Superior temporal gyrus (tissue), 1 donor: ENCODE measurements at regions not wholly inside any gene's neighbourhood (a gene's known extent, or its start where the extent isn't known, plus 50 kb on each side); places are given as distances from the start of the nearest gene placed in this dataset.

Source experiments
- DNase-seq: peaks from one replicate; pipeline ENCODE4 v3.0.0-alpha.2; 2016; ENCODE audit errors: extremely low spot score

DNA sequence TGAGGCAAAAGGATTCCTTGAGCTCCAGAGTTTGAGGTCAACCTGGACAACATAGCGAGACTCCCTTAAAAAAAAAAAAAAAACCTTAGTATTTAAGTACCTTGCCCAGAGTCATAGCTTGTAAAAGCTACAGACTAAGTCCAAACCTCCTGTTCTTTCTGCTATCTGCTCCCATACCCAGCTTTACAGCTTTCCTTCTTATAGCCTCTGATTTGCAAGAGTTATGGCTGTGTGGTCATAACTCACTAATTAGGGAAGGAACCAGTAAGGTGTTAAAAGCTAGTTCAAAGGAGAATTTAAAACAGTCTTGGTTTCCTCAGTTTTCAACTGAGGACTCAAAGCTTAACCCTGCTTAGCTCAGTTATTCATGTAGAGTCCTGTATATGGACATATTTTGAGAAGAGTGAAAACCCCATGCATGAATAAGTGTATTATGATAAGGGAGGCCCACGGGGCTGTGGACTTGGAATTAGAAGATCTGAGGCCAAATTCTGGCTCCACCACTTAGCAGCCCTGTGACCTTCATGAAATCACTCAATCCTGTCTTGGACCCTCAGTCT, 135.5 kb upstream of the SMAD3 start:
- DNase-seq: no peak

DNA sequence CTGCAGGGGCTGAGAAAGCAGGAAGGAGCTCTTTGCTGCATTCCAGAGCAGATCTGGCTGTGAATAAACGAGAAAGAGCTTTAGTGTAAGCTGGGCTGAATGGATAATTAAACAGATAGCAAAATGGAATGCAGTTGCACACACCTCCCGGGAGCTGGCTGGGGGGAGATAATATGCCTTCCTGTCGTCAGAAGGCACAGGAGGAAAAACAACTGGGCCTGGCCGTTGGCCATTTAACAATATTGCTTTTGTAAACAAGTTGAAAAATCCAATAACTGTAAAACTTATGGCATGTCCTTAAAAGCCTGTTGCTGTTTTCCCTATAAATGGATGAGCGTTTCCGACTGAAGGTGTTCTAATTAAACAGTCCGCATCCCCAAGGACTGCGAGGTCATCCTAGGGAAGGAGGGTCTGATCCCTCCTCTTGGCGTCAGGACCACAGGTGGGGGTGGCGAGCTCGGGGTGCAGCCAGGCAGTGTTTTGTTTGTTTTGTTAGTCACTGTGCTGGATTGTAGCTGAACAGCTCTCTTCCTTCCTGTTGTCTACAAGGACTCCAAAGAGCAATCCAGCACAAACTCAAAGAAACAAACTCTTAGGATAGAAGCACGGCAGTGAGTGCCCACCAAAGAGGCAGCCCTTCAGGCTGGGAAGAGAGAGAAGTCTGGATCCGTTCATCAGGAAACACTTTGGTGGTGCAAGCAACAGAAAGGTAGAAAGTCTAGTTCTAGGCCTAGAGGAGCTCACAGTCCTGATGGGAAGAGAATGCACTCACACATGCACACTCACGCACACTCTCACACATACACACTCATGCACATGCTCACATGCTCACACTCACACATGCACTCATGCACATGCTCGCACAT, 133.4 kb upstream of the SMAD3 start:
- DNase-seq: no peak

DNA sequence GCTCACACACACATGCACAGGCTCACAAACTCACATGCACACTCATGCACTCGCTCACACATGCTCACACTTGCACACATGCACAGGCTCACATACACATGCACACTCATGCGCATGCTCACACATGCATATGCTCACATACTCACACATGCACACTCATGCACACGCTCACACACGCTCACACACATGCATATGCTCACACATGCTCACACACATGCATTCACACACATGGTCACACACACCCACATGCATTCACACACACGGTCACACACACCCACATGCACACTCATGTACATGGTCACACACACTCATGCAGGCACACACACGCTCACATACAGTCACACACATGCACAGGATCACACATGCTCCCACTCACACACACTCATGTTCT, 132.8 kb upstream of the SMAD3 start:
- no peak for DNase-seq

GRCh38 chr15:66933932-66934867, 131.2 kb upstream of the SMAD3 start:
- DNase-seq: no peak

- no peak for DNase-seq
These were observed 130.4 kb upstream of the SMAD3 start for GRCh38 chr15:66934868-66935520.

DNA sequence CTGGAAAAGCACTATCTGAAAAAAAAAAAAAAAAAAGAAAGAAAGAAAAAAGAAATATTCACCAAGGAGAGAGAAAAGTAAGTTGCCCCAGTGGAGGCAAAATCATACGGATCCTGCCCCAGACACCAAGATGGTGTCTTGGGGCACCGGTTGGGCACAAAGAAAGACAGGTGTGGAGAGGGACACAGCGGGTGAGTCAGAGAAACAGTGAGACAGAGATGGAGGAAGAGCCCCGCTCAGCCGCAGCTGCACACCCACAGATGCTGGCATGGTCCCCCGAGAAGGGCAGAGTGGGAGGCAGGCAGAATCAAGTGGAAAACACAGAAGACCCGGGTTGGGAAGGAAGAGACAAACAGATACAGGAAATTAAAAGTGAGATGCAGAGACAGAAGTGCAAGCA, 129.7 kb upstream of the SMAD3 start:
- no peak for DNase-seq

GRCh38 chr15:66936109-66936860, 129.1 kb upstream of the SMAD3 start:
- DNase-seq: no peak

GRCh38 chr15:66936861-66937582, 128.4 kb upstream of the SMAD3 start:
- no peak for DNase-seq

DNA sequence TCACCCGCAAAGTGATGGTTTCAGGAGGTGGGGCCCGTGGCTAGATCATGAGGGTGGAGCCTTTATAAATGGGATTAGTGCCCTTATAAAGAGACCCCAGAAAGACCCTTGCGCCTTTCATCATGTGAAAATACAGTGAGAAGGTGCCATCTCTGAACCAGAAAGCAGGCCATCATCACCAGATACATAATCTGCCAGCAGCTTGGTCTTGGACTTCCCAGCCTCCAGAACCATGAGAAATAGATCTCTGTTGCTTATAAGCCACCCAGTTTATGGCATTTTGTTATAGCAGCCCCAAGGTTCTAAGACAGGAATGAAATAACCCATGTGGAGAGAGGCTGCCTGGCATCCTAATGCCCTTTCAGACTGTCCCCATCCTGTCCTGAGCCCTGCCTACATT, 127.8 kb upstream of the SMAD3 start:
- DNase-seq: no peak

- DNase-seq: no peak
These were observed 127.1 kb upstream of the SMAD3 start for GRCh38 chr15:66938114-66938830.

- DNase-seq: no peak
These were observed 126.4 kb upstream of the SMAD3 start for GRCh38 chr15:66939016-66939415.

DNA sequence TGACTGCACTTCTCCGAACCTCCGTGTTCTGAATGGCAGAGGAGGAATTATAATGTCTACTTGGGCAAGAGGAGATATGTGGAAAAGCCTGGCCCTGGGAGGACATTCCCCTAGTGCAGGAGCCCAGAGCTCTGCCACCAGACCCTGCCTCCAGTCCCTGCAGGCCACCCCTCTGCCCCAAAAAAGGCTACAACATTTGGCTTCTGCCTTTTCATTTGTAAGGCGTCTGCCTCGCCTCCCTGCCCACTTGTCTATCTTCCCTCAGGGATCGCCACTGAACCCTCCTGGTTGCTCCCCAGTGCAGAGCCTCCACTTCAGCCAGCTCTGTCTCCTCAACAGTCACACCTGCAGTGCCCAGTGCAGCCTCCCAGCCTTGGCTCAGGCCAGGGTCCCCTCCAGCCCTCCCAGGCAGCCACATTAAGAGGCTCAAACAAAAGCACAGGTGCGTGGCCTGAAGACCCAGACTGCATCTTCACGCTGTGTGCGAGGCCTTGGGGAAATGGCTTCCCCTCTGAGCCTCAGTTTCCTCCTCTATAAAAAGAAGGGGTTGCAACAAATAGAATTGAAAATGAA, 125.9 kb upstream of the SMAD3 start:
- no peak for DNase-seq

DNA sequence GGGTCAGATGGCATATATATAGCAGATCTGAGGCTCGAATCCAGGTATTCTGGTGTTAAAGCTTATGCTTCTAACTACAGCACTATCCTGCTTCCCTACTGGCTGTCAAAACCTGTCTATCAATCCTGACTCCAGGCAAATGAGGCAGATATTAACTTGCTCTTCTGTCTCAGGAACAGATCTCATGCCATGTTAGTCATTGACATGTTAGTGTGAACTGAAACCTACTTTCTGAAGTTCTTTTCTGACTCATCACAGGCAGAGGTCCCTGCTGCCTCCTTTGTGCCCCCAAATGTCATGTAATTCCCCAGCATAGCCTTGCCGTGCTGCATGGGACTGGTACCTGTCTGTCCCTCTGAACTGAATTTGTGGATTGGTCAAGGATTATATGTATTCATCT, 125.0 kb upstream of the SMAD3 start:
- no peak for DNase-seq

- no peak for DNase-seq
These were observed 124.2 kb upstream of the SMAD3 start for GRCh38 chr15:66941108-66941711.

- DNase-seq: no peak
These were observed 123.6 kb upstream of the SMAD3 start for GRCh38 chr15:66941791-66942190.

- DNase-seq: no peak
These were observed 122.6 kb upstream of the SMAD3 start for GRCh38 chr15:66942649-66943390.

DNA sequence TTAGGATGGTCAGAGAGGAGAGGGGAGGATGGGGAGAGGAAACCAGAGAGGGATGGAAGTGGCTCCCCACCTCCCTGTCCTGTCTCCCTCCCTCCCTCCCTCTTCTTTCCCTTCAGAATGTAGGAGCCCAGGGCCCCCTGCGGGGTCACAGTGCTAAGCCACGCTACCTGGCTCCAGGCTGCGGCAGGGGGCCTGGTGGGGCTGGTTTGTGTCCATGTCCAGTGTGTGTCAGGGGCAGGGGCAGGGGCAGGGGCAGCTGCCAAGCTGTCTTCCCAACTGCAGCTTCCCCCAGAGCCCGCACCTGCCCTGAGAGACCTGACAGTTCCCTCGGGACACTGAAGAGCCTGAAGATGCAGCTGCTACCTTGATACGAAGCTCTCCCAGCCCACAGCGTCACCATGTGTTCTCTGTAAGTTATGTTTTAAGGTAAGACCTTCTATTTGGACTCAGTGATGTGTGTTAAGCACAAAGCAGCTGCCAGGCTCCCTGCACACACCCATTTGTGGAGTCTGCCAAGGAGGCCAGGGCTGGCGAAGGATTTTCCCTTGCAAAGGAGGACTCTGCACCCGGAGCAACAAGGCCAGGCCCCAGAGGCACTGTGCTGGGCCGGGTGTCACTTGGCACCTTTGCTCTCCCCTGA, 121.8 kb upstream of the SMAD3 start:
- DNase-seq: no peak

DNA sequence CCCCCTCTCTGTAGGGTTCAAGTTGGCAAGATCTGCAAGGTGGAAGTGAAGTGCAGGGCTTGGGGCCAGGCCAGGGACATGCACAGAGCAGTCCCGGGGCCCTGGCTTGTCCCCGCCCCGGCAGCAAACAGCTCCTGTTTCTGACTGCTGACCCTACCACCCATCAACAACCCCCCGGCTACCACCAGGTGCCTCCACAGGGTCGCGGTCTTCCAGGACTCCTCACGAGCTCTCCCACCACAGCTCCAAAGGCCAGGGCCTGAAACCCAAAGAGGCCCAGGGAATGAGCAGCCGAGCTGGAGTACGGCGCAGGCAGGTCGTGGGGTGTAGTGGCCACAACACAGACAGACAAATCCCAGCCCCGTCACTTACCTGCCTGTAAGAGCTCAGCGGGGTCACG, 121.3 kb upstream of the SMAD3 start:
- no peak for DNase-seq
